GM12892 (cell line): ENCODE measurements at regions not wholly inside any gene's neighbourhood (a gene's known extent, or its start where the extent isn't known, plus 50 kb on each side); places are given as distances from the start of the nearest gene placed in this dataset.

ENCODE experiments used
- POLR2A ChIP-seq: IDR thresholded peaks from 2 replicates; pipeline ENCODE4 v1.6.1; 2011; ENCODE audit warnings: low read depth, low read length, control low read depth
- POLR2AphosphoS5 ChIP-seq: IDR thresholded peaks from 2 replicates; pipeline ENCODE4 v1.6.1; 2011; ENCODE audit warnings: low read depth, low read length, control low read depth

GRCh38 chr10:129330211-129330610 is 136.8 kb upstream of the MGMT start:
- no peak for TF ChIP-seq POLR2AphosphoS5
- no peak for TF ChIP-seq POLR2A
